ENCODE measurements at regions not wholly inside any gene's neighbourhood (a gene's known extent, or its start where the extent isn't known, plus 50 kb on each side); places are given as distances from the start of the nearest gene placed in this dataset.

- no peak for TF ChIP-seq POLR2A (IDR thresholded peaks at IDR 0.05; ENCODE audit: borderline replicate concordance, extremely low read depth, insufficient read depth, insufficient read length)
- TF ChIP-seq EZH2 (IDR thresholded peaks at IDR 0.05): no peak
- no peak for TF ChIP-seq CTCF (IDR thresholded peaks at IDR 0.05 in 2 of 3, conservative IDR thresholded peaks at IDR 0.05 in 1 of 3; ENCODE audit: borderline replicate concordance in 1 of 3, insufficient read depth in 1 of 3, low read depth in 2 of 3, low read length in 2 of 3)
- TF ChIP-seq CEBPB (IDR thresholded peaks at IDR 0.05; ENCODE audit: low read depth): no peak
- no peak for TF ChIP-seq EZH2phosphoT487 (IDR thresholded peaks at IDR 0.05; ENCODE audit: borderline replicate concordance)
Measured at GRCh38 chrX:69374569-69374968, 129.6 kb upstream of the NALF2 start.
